Kidney epithelial cell (primary cell): ENCODE measurements at regions not wholly inside any gene's neighbourhood (a gene's known extent, or its start where the extent isn't known, plus 50 kb on each side); places are given as distances from the start of the nearest gene placed in this dataset.

ENCODE experiments used
- DNase-seq: peaks from one replicate; pipeline ENCODE4 v3.0.0-alpha.2; 2010; ENCODE audit warnings: low read depth
- H3K27me3 ChIP-seq: 2 replicates; pipeline ENCODE4 v1.6.0; 2011; ENCODE audit warnings: low read length; ENCODE audit not compliant: control insufficient read depth, insufficient read depth
- H3K36me3 ChIP-seq: 2 replicates; pipeline ENCODE4 v1.5.1; 2011; ENCODE audit warnings: low read length; ENCODE audit not compliant: control insufficient read depth, insufficient read depth
- H3K4me3 ChIP-seq: 2 replicates; pipeline ENCODE4 v1.5.1; 2011; ENCODE audit warnings: low read depth, mild to moderate bottlenecking, control low read depth, low read length
- TF ChIP-seq, protein P1 (sequence below): IDR thresholded peaks from 2 replicates; pipeline ENCODE4 v1.5.1; 2011; ENCODE audit warnings: mild to moderate bottlenecking, moderate library complexity, low read length, control low read depth, inconsistent platforms; ENCODE audit not compliant: insufficient read depth, poor library complexity, severe bottlenecking

DNA sequence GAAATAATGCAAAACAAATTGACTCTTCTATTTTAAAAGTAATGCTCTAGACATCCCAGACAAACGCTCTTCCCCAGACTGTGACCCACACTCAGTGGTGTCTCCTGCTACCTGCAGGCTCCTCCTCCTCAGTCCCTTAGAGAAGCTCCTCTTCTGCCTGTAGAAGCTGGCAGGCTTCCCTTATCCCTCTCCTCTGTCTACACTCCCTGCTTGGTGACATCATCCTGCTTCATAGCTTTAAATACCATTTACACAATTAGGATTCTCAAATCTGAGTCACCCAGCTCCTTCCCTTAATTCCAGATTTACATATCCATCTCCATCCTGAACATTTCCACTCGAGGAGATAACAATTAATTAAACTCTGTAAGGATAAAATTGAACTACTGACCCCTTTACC lies 167.9 kb downstream of the FBXO15 start:
- no peak for DNase-seq
- H3K27me3 ChIP-seq: no peaks in the 10 kb centered on the region
- TF ChIP-seq, protein P1, sequence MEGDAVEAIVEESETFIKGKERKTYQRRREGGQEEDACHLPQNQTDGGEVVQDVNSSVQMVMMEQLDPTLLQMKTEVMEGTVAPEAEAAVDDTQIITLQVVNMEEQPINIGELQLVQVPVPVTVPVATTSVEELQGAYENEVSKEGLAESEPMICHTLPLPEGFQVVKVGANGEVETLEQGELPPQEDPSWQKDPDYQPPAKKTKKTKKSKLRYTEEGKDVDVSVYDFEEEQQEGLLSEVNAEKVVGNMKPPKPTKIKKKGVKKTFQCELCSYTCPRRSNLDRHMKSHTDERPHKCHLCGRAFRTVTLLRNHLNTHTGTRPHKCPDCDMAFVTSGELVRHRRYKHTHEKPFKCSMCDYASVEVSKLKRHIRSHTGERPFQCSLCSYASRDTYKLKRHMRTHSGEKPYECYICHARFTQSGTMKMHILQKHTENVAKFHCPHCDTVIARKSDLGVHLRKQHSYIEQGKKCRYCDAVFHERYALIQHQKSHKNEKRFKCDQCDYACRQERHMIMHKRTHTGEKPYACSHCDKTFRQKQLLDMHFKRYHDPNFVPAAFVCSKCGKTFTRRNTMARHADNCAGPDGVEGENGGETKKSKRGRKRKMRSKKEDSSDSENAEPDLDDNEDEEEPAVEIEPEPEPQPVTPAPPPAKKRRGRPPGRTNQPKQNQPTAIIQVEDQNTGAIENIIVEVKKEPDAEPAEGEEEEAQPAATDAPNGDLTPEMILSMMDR: no peak
- H3K36me3 ChIP-seq: no peaks in the 10 kb centered on the region
- H3K4me3 ChIP-seq: no peak overlapping the region

DNA sequence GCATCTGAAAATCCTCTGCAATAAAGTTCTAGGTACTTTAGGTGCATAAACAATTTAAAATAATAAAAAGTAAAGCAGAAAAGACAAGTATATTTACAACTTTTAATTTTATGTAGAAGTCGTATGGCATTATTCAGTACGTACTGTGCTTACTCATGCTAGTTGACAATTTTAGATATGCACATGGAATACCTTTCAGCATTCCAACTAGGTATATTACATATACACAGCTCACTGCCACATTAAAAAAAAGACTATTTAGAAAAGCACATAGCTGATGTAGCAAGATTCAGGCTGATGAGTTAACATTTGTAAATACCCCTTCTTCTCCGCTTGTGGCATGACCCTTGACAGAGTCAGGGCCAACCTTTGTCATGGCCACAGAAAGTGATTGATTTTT lies 171.2 kb downstream of the FBXO15 start:
- no peak overlapping the region for H3K4me3 ChIP-seq
- no peak for DNase-seq
- H3K36me3 ChIP-seq: no peaks in the 10 kb centered on the region
- no peaks in the 10 kb centered on the region for H3K27me3 ChIP-seq
- TF ChIP-seq, protein P1: no peak

DNA sequence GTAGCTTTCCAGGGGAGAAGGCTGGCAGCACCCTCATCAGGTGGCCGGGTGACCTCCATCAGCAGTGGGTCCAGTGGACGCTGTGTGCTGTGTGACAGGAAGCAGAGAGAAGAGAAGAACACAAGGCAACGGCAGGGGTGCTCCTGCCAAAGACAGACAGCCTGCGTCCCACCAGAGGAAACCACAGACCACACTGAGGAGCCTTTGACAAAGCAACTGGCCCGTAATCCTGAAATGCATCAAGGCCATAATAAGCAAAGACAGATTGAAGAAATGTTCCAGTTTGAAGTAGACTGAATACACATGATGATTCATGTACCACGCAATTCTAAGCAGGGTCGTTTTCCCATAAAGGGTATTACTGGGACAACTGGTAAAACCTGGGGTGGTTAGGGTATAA lies 172.4 kb downstream of the FBXO15 start:
- no peak overlapping the region for H3K4me3 ChIP-seq
- H3K27me3 ChIP-seq: no peaks in the 10 kb centered on the region
- no peak for DNase-seq
- TF ChIP-seq, protein P1: no peak
- no peaks in the 10 kb centered on the region for H3K36me3 ChIP-seq

DNA sequence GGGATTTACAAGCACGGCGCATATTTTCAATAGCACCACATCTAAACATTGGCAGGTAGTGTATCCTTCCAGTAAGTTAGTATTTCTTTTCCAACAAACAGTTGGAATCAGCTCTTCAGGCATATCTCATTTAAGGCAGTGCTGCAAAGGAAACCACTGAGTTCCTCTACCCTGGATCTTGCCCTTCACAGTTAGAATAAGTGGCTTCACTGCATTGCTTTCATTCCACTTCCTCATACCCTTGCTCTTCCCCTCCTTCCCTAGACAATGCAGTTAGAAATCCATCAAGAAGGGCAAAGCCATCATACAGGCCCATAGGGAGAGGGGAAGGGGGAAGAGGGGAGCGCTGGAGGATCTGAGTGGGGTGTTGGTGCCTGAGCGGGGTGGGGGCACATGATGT lies 173.7 kb downstream of the FBXO15 start:
- H3K4me3 ChIP-seq: no peak overlapping the region
- TF ChIP-seq, protein P1: no peak
- DNase-seq: no peak
- H3K27me3 ChIP-seq: no peaks in the 10 kb centered on the region
- H3K36me3 ChIP-seq: no peaks in the 10 kb centered on the region

DNA sequence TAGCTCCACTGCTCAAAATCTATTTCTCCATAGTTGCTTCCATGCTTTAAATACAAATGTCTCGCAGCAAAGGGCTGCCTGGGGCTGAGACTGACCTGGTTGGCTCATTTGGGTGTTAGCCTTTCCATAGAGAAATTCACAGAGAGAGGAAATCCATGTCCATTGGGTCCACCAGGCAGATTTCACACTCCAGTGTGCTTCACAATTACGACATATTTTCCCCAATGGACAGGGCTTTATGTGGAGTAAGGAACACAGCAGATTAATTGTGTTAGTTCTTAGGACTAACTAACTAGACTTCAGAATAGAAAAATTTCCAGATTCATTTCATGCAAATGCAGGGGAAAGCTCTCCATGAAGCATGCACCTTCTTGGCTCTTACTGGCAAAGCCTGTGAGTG lies 180.7 kb downstream of the FBXO15 start:
- TF ChIP-seq, protein P1: no peak
- no peak overlapping the region for H3K4me3 ChIP-seq
- H3K36me3 ChIP-seq: no peaks in the 10 kb centered on the region
- H3K27me3 ChIP-seq: no peaks in the 10 kb centered on the region
- DNase-seq: no peak

DNA sequence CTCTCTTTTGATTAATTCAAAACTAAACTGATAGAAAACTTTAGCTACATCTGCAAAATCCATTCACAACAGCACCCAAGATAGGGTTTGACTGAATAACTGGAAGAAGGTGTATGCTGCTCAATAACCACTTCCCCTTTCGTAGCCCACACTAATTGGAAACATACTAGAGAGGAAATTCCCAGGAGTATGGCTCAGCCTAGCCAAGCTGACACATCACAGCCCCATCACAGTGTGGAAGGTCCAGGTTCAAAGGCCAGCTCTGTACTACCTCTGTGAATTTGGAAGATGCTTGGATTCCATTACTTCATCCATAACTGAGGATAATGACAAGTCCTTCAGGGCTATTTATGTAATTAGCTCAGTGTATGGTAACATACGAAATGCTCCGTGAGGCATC lies 185.4 kb downstream of the FBXO15 start:
- TF ChIP-seq, protein P1: no peak
- no peaks in the 10 kb centered on the region for H3K36me3 ChIP-seq

More for the DNA sequence above, 185.4 kb downstream of the FBXO15 start:
- Histone ChIP-seq H3K4me3 (no peak overlapping the region), H3K27me3 (no peaks in the 10 kb centered on the region)
- no peak for DNase-seq
